ENCODE measurements at regions not wholly inside any gene's neighbourhood (a gene's known extent, or its start where the extent isn't known, plus 50 kb on each side); places are given as distances from the start of the nearest gene placed in this dataset.

DNA sequence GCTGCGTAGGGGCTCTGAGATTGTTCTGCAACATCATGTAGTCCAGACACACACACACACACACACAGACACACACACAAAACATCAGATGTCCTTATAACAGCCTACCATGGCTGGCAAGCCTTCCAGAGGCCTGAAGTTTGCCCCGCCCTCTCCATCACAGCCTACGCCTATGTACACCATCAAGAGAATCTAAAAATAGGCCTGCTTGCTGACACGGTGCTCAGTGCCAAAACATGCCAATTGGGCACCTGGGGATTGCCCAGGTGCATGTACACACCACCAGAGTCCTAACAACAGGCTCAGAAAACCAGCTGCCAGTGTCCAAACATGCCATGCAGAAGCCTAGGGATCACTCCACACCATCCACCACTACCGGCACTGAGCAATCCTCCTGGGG, 391.7 kb upstream of the SPTLC3 start:
- intact Hi-C loops (cut with DNase I), result no loop called here
- TF ChIP-seq, protein P1, sequence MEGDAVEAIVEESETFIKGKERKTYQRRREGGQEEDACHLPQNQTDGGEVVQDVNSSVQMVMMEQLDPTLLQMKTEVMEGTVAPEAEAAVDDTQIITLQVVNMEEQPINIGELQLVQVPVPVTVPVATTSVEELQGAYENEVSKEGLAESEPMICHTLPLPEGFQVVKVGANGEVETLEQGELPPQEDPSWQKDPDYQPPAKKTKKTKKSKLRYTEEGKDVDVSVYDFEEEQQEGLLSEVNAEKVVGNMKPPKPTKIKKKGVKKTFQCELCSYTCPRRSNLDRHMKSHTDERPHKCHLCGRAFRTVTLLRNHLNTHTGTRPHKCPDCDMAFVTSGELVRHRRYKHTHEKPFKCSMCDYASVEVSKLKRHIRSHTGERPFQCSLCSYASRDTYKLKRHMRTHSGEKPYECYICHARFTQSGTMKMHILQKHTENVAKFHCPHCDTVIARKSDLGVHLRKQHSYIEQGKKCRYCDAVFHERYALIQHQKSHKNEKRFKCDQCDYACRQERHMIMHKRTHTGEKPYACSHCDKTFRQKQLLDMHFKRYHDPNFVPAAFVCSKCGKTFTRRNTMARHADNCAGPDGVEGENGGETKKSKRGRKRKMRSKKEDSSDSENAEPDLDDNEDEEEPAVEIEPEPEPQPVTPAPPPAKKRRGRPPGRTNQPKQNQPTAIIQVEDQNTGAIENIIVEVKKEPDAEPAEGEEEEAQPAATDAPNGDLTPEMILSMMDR (IDR thresholded peaks at IDR 0.05), result no peak
- DNase-seq, result no peak
- H3K9ac ChIP-seq (ENCODE audit: low read depth in 2 of 2, low read length in 2 of 2), result no peak overlapping the region
- no peaks in the 10 kb centered on the region for H3K36me3 ChIP-seq
- no peaks in the 10 kb centered on the region for H3K4me1 ChIP-seq
- H3K27ac ChIP-seq, result no peak overlapping the region
- no peaks in the 10 kb centered on the region for H3K9me3 ChIP-seq
- H3K27me3 ChIP-seq, result no peaks in the 10 kb centered on the region
- H3K4me3 ChIP-seq, result no peak overlapping the region

DNA sequence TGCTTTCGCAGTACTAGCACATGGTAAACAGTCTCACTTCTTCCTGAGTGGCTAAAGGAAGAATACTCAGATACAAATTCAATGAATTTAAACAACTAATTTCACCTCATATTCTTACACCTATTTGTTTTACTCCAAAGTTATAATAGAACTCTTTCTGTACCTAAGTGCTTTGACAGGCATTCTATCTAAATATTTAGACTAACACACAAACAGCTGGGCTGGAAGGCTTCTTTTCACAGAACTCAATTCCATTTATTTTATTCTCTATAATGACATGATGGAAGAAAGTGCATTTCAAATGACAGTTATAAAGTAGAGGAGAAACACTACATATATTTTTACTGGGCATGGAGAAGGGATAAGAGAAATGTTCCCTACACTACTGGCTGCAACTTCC, 384.9 kb upstream of the SPTLC3 start:
- Histone ChIP-seq H3K27me3 (no peaks in the 10 kb centered on the region), H3K4me1 (no peaks in the 10 kb centered on the region), H3K36me3 (no peaks in the 10 kb centered on the region), H3K27ac (no peak overlapping the region), H3K4me3 (no peak overlapping the region), H3K9ac (ENCODE audit: low read depth in 2 of 2, low read length in 2 of 2) (no peak overlapping the region), H3K9me3 (no peaks in the 10 kb centered on the region)
- no peak for DNase-seq
- TF ChIP-seq, protein P1 (IDR thresholded peaks at IDR 0.05), result no peak
- intact Hi-C loops (cut with DNase I), result no loop called here

DNA sequence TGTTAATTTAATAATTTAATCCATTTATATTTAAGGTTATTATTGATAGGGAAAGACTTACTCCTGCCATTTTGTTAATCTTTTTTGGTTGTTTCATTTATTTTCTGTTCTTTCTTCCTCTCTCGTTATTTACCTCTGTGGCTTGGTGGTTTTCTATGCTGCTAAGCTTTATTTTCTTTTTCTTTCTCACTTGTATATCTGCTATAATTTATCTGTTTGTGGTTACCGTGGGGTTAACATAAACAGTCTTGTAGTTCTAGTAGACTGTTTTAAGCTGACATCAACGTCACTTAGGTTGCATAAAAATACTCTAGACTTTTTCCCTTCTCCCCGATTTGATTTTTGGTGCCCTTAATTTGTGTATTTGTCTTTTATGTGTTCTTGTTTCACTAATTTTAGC, 381.3 kb upstream of the SPTLC3 start:
- no peaks in the 10 kb centered on the region for H3K36me3 ChIP-seq
- intact Hi-C loops (cut with DNase I), result no loop called here
- H3K9ac ChIP-seq (ENCODE audit: low read depth in 2 of 2, low read length in 2 of 2), result no peak overlapping the region
- no peak overlapping the region for H3K4me3 ChIP-seq
- no peak overlapping the region for H3K27ac ChIP-seq
- no peaks in the 10 kb centered on the region for H3K27me3 ChIP-seq
- no peaks in the 10 kb centered on the region for H3K4me1 ChIP-seq
- TF ChIP-seq, protein P1 (IDR thresholded peaks at IDR 0.05), result no peak
- H3K9me3 ChIP-seq, result no peaks in the 10 kb centered on the region
- DNase-seq, result no peak

DNA sequence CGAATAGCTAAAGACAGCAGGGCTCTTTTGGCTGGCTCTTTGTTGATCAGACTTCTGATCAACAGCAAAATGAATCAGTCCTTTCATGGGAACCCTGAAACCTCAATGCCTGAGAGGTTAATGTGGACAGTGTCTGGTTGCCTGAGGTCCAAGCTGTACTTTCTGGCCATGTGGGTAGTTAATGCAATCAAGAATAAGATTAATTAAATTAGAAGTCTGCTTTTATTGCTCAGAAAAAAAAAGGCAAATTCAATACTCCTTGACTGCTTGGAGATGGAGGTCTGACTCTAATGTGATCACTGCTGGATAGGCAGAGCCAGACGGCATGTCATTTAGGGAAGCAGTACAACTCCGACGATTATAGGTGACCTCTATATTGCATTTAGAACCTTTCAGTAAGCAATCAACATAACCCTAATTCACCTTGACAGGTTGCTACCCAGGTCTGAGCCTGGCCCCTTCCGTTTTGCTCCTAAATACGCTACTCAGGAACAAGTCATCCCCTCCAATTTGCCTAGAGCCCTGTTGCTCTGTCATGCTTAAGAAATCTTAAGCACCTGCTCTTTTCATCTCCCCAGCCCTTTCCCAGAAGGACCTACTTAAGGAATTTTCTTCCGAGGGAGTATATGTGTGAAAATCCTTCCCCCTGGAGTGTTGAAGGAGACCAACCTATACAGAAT, 370.0 kb upstream of the SPTLC3 start:
- DNase-seq, result no peak
- Histone ChIP-seq H3K9me3 (no peaks in the 10 kb centered on the region), H3K36me3 (no peaks in the 10 kb centered on the region), H3K4me1 (no peaks in the 10 kb centered on the region), H3K9ac (ENCODE audit: low read depth in 2 of 2, low read length in 2 of 2) (no peak overlapping the region), H3K27ac (no peak overlapping the region), H3K27me3 (no peaks in the 10 kb centered on the region), H3K4me3 (no peak overlapping the region)
- TF ChIP-seq, protein P1 (IDR thresholded peaks at IDR 0.05), result no peak
- intact Hi-C loops (cut with DNase I), result no loop called here

GRCh38 chr20:12640251-12640650, 368.5 kb upstream of the SPTLC3 start:
- intact Hi-C loops (cut with DNase I), result no loop called here
- DNase-seq, result no peak

More at GRCh38 chr20:12640251-12640650, 368.5 kb upstream of the SPTLC3 start:
- no peaks in the 10 kb centered on the region for H3K27me3 ChIP-seq
- H3K27ac ChIP-seq, result no peak overlapping the region
- no peak overlapping the region for H3K4me3 ChIP-seq
- TF ChIP-seq, protein P1 (IDR thresholded peaks at IDR 0.05), result no peak
- no peaks in the 10 kb centered on the region for H3K4me1 ChIP-seq
- H3K9me3 ChIP-seq, result no peaks in the 10 kb centered on the region
- no peak overlapping the region for H3K9ac ChIP-seq (ENCODE audit: low read depth in 2 of 2, low read length in 2 of 2)
- no peaks in the 10 kb centered on the region for H3K36me3 ChIP-seq
